GM18861 (cell line): ENCODE measurements at regions not wholly inside any gene's neighbourhood (a gene's known extent, or its start where the extent isn't known, plus 50 kb on each side); places are given as distances from the start of the nearest gene placed in this dataset.
"Not testable (repeated sequence)": the region's sequence is repeated elsewhere in the genome, so short reads cannot be mapped to it uniquely, and the experiment has no call there.

ENCODE experiments used
- ATAC-seq: cut with Tn5 transposase; IDR thresholded peaks from one replicate; pipeline ENCODE4 v1.9.1; 2021; ENCODE audit not compliant: unreplicated experiment

DNA sequence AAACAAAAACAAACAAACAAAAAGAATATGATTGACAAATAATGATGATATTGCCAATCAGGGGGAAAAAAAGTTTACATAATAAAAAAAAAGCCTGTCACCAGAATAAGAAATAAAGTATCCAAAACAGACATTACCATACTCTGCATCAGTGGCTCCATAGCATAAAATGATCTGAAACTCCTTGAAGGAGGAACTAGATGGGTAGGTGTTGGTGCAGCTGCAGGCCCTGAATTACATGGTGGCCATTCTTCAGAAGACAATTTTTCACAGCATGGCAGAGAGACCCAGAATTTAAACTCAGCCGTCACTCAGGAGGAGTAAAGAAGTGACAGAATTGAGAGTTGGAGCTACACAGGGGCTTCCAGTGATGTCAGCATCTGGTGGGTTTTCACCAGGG lies 60.2 kb downstream of the GLUL start:
- ATAC-seq: no peak

DNA sequence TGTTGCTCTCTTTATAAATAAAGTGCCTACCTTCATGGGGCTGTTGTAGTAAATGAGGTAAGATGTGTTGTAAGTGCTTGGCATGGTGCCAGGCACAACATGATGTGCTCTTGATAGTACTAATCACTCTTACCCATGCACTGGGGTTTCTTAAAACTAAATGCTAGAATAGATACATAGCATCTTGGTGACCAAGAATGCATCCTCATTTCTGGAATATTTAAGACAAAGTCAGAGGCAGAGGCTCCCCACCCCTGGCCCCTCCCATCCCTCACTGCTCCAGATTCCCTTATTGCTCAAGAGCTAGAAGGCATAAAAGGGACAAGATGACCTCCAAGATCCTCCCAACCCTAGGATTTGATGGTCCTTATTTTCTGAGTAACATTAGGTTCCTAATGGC lies 61.3 kb downstream of the GLUL start:
- no peak for ATAC-seq

DNA sequence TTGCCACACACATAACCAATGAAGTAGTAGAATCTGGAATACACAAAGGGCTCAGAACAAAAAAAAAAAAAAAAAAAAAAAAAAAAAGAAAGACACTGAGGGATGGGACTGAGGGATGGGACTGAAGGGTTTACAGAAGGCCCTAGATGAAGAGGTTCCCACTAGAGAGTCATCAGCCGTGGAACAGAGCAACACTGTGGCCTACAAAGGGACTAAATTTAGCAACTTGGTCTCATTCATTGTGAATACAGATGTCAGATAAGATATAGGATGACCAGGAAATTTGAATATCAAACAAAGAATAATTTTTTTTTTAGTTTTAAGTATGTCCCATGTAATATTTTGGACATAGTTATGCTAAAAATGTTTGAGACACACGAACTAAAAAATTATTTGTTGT lies 62.1 kb downstream of the GLUL start:
- no peak for ATAC-seq

DNA sequence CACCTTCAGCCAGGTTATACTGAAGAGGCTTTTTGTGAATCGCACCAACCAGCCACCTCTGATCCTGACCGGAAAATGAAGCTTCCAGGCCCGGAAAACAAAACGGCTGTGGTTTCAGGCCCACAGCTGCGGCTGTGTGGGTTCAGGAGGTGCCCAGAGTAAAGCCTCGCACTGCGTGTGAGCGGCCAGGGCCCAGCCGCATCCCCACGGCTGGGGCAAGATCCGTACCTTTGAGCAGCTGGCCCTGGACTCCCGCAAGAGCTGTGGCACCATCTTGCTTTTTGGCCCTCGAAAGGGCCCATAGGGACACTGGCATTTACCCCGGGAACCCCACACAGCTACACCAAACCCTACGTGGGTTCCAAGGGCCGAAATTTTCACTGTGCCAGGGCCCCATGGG lies 63.0 kb downstream of the GLUL start:
- ATAC-seq: no peak

DNA sequence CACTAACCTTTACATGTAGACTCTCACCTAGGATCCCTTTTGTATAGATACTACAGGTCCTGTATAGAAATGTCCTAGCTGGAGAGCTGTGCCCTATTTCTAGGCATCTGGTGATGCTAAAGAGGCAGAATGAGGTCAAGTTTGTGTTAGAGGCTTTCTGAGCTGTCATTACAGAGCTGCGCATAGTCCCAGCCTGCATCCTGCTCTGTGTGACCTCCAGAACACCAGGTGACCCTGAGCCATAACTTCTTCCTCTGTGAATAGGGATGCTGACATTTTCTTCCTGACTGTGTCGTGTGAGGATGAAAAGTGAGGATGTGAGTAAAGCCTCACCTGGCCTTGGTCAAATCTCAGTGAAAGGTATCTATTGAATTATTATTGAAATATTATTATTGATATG lies 66.3 kb downstream of the GLUL start:
- no peak for ATAC-seq

DNA sequence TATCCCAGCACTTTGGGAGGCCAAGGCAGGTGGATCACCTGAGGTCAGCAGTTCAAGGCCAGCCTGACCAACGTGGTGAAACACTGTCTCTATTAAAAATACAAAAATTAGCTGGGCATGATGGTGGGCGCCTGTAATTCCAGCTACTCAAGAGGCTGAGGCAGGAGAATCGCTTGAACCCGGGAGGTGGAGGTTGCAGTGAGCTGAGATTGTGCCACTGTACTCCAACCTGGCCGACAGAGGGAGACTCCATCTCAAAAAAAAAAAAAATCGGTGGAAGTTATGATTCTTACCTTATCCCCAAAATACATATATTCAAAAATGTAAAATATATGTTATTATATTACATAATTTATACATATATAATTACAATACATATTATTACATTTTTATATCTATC lies 70.1 kb downstream of the GLUL start:
- not testable (repeated sequence) for ATAC-seq

DNA sequence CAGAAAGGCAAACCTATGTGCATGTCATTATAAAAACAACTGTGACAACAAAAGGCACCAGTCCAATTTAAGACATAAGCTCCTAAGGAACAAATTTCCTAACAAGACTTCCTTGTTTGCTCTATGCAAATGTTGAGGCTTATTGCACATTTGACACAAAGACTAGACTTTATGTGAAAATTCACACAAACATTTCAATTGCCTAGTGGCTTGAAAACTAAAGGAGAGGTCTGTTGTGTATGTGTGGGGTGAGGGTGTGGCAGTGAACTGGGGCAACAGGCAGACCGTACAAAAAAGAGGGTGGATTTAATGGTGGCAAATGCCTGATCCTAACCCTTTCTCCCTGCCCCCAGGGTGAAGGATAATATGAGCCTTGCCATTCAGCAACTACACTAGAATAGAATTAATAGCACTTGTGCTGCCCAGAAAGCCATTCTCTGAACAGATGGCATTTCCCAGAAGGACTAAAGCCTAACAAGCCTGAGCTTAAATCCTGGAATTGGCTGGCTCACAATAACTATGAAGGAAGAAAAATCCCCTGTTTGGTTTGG lies 73.9 kb downstream of the GLUL start:
- no peak for ATAC-seq

DNA sequence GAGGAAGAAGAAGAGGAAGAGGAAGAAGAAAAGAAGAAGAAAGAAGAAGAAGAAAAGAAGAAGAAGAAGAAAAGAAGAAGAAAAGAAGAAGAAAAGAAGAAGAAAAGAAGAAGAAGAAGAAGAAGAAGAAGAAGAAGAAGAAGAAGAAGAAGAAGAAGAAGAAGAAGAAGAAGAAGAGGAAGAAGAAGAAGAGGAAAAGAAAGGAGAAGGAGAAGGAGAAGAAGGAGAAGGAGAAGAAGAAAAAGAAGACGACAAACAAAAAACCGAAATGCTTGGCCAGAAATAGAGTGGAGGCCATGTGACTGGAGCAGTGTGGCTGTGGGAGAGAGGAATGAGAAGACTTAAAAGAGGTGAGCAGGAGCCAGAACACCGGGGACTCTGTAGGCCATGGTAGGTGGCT lies 75.1 kb downstream of the GLUL start:
- ATAC-seq: not testable (repeated sequence)

DNA sequence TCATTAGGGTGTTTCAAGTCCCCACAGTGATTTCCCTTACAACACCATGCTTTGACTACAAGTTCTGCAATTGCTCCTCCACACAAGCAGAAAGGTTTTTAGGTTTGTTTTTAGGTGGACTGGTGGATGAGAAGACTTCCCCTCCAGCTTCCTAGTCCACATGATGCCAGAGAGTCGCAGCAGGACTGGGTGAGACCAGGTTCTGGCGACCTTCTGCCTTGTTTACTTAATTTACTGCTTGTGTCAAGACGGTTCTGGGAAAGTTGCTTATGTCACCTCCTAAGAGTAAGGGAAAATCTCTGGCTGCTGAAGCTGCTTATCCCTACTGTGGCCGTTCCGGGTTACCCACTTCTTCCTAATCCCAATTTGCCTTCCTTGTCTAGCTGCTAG lies 76.4 kb downstream of the GLUL start:
- ATAC-seq: no peak

DNA sequence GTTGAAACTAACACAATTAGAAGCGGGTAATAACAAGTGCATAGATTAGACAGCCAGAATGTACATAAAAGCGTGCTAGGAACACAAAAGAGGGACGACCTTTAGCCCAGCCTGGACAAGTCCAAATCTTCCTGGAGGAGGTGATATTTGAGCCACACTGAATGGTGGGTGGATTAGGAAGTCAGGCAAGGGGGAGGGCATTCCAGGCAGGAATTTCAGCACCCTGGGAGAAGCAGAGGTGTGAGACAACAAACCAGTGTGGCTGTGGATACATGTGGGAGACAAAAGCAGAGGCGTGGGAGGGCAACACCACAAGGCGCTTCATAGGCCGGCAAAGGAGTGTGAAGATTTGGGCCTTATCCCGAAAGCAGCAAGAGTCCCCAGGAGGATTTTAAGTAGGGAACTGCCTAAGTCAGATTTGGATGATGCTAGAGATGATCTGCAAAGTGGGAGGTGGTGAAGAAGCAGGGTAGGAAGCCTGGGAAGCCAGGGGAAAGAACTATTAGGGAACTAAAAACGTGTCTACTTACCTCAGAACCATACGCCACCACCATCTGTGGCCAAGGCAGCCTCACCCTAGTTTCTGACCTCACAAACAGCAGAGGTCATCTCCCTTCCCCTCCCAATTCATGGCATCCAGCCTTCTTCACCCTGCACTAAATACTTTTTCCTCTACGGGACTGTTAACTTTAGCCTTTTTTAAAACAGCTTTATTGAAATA lies 81.8 kb downstream of the GLUL start:
- no peak for ATAC-seq

DNA sequence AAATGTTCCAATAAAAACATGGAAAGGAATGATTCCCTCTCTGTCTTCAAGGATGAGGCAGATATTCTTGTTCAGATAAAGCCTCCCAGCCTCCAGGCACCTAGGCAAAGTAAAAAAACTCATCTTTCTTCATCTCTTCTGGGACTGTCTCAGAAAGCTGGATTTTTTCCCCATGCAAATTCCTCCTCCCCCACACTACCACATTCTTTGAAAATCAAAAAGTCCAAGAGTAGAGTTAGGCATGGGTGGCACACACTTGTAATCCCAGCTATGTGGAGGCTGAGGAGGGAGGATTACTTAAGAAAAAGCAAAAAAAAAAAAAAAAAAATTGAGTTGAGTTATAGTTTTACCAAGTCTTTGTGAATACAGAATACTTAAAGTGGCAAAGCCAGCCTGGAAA lies 82.8 kb downstream of the GLUL start:
- ATAC-seq: no peak

DNA sequence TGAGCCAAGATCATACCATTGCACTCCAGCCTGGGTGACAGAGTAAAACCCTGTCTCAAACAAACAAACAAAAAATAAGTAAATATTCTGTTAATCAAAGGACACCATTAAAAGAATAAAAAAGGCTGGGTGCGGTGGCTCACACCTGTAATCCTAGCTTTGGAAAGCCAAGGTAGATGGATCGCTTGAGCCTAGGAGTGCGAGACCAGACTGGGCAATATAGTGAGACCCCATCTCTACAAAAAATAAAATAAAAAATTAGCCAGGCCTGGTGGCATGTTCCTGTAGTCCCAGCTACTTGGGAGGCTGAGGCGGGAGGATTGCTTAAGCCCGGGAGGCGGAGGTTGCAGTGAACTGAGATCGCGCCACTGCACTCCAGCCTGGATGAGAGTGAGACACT lies 84.1 kb downstream of the GLUL start:
- ATAC-seq: not testable (repeated sequence)

DNA sequence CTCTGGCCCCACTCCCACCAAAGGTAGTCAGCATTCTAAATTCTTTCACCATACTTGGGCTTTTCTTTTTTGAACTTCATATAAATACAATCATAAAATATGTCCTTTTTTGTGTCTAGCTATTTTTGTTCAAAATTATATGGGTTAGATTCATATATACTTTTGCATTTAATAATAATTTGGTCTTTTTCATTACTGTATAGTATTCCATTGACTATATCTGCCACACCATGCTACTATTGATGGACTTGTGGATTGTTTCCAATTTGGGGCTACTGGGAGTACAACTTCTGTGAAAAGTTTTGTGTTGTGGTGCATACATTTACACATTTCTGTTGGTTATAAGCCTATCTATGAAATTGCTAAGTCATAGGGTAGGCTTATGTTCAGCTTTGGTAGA lies 85.7 kb downstream of the GLUL start:
- no peak for ATAC-seq

DNA sequence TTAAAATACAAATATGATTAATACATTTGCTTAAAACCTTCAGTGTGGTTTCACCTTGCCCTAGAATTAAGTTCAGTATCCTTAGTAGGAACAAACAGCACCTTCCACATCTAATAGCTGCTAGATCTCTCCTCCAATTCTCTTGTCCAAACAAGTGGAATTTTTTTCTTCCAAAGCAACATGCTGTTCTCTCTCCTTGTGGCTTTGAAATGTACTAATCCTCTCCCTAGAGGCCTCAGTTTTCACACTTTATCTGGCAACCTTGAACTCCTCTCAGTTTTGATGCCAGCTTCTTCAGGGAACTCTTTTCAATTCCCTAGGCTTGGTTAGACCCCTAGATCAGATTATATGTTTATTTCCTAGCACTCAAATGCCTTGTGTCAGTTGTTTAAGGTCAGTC lies 87.0 kb downstream of the GLUL start:
- no peak for ATAC-seq

DNA sequence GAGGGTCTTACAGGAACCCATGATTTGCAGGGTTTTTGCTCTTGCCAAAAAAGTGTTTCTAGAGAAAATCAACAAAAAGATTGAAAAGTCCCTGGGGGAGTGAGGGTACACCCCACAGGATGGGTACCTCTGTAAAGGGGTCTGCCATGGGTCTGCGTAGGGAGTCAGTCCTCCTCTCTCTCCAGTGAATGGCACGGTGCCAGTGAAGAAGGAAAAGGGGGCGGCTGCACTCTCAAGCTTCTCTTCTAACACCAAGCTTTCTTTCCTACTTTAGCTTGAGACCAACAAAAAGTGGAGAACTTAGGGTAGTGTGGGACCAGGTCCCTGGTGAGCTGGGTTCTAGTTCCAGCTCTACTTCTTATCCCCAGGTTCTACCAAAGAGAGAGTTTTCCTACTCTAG lies 87.4 kb downstream of the GLUL start:
- no peak for ATAC-seq

DNA sequence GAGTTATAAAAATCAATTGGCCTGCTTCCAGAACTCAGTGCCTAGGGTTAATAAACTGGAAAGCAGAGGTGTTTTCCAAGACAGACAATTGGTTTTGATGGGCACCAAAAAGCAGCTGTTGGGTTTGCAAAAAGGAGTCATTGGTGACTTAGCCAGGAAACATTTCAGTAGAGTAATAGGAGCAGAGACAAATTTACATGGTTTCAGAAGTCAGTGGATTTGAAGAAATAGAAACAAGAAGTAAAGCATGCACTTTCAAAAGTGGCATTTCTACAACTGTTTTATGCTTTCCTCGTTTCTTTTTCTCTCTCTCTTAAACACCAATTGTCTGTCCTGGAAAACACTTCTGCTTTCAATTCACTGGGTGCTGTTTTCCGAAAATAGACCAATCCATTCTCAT lies 87.8 kb downstream of the GLUL start:
- ATAC-seq: no peak

DNA sequence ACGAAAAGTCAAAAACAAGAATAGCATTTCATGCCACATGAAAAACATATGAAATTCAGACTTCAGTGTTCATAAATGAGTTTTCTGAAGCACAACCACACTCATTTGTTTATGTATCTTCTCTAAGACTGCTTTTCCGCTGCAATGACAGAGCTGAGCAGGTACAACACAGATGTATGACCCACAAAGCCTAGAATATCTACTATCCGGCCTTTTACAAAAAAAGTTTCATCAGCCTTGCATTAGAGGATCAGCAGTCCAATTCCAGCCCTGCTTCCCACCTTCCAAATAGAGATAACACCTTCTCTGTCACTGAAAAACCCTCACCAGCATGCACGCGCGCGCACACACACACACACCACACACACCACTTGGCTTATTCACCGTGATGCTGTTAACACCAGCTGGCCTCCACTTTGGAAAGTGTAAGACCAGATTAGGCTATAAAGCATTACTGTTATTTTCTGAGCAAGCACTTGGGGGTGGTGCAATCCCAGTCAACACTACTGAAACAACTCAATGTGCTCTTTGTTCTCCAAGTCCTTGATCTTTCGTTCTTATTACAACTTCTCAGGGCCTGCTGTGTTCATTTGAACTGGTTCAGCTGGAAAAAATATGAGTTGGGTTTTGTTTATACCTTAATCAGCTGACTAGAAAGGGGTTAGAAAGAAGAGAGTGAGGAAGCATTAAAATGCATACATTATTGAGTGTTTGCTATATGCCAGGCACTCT lies 90.0 kb downstream of the GLUL start:
- no peak for ATAC-seq

DNA sequence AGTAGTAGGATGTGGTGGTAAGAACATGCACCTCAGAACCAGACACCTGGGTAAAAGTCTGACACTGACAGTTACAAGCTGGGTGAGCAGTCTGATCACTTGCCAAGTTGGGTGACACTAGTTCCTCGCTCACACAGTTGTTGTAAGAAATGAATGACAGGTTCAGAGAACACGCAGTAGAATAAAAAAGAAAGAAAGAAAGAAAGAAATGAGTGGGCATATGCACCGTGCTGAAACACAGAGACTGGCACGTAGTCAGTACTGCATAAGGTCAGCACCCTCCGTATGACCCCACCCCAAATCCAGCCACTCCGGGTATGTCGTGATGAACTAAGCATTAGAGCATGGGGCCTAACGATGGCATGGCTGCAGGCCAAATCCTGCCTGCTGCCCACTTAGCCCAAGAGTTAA lies 90.6 kb downstream of the GLUL start:
- no peak for ATAC-seq

DNA sequence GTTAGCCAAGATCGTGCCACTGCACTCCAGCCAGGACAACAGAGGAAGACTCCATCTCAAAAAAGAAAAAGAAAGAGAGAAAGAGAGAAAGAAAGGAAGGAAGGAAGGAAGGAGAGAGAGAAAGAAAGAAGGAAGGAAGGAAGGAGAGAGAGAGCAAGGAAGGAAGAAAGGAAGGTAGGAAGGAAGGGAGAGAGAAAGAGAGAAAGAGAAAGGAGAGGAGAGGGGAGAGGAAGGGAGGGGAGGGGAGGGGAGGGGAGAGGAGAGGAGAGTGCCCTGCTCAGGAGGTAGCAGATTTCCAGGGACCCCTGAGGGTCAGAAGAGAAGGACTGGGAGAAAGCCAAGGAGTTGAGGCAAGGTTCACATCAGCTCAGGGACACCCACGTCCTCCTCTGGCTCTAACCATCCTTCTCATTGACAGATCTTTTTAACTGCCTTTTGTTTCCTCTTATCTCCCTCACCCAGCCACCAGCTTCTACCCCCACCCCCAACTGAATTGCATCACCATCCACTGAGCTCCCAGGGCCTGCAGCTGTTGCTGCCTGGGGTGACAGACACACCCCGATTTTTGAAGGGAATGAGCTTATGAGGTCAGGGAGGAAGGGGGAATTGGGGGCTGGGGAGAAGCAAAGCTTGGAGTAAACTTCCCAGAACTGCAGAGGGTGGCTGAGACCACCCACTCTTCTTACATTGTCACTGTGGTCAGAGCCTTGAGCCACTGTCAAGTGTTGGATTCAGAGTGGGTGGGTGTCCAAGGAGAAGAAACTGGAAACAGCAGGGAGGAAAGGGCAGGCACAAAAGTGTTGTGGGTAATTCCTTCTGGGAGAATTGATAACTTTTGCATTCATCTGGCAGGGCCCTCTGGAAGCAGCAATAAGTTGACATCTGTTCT lies 91.6 kb downstream of the GLUL start:
- ATAC-seq: no peak

DNA sequence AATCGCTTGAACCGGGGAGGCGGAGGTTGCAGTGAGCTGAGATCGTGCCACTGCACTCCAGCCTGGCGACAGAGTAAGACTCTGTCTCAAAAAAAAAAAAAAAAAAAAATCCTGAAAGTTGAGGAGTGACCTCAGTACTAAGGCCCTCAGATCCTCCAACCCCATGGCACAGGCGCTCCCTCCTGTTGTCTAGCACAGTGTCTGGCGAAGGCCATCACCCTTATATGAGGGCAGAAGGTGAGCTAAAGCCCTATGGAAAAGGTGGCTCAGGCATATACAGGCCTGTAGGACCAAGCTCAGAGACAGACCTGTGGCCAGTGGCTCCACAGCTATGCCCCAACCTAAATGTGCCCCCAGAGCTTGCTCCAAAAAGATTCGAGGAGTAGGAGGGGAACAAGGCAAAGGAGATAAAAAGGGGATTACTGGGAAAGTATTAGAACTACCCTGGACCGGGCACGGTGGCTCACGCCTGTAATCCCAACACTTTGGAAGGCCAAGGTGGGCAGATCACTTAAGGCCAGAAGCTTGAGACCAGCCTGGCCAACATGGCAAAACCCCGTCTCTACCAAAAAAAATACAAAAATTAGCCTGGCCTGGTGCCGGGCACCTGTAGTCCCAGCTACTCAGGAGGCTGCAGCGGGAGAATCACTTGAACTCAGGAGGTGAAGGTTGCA lies 92.4 kb downstream of the GLUL start:
- ATAC-seq: not testable (repeated sequence)

DNA sequence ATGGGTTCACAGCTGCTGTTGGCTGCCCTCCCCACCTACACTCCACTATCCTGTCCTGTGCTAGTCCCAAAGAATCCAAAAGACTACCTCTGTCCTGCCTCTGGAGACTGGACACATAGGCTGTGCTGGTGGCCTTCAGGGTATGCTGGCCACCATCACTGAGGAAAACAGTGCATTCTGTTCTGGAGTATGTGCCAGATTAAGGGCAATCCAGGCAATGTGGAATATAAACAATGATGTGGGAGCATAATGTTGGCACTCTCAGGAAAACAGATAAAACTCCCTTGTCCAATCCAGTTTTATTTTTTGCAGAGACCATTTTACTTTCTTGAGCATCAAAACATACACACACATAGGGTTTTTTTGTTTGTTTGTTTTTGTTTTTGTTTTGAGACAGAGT lies 94.3 kb downstream of the GLUL start:
- no peak for ATAC-seq
